H1 (cell line): ENCODE measurements at regions not wholly inside any gene's neighbourhood (a gene's known extent, or its start where the extent isn't known, plus 50 kb on each side); places are given as distances from the start of the nearest gene placed in this dataset.

ENCODE experiments used
- CTCF ChIA-PET: fragments of 300-600 bp; sonication (Branson Sonifier 250); formaldehyde crosslinking; loops from one replicate; lab custom pipeline; 2021; ENCODE audit not compliant: partially characterized antibody; lab: Charles Lee
- POLR2A ChIA-PET: fragments of 300-600 bp; sonication (Branson Sonifier 250); formaldehyde crosslinking; loops from one replicate; lab custom pipeline; 2021; ENCODE audit warnings: inconsistent platforms; ENCODE audit not compliant: partially characterized antibody; lab: Charles Lee
- DNase-seq, 2 experiments: peaks; one replicate each; pipeline versions ENCODE4 v3.0.0 to v3.0.0-alpha.2; 2010 to 2022; ENCODE audit warnings: low spot score in 2 of 2, low read depth in 1 of 2, mixed read lengths in 1 of 2
- FAIRE-seq: peaks from 2 replicates; lab custom pipeline; 2011; peaks lifted over from hg19 to GRCh38; lab: Jason Lieb, UNC
- H2AFZ ChIP-seq: 2 replicates; pipeline ENCODE4 v1.8.1; 2012; ENCODE audit warnings: low read length, inconsistent platforms
- H2AK5ac ChIP-seq: 2 replicates; pipeline ENCODE4 v1.6.1; 2013; ENCODE audit warnings: low read depth, low read length
- H2BK120ac ChIP-seq: replicated peaks from 2 replicates; pipeline ENCODE3; 2013; ENCODE audit warnings: low read depth, low read length, inconsistent platforms
- H2BK12ac ChIP-seq: 2 replicates; pipeline ENCODE4 v1.6.1; 2013; ENCODE audit warnings: low read depth, low read length
- H2BK15ac ChIP-seq: 2 replicates; pipeline ENCODE4 v1.6.1; 2013; ENCODE audit warnings: low read length
- H2BK20ac ChIP-seq: 2 replicates; pipeline ENCODE4 v1.6.1; 2013; ENCODE audit warnings: low read length
- H2BK5ac ChIP-seq: 2 replicates; pipeline ENCODE4 v1.6.1; 2013; ENCODE audit warnings: low read depth, low read length
- H3K14ac ChIP-seq: 2 replicates; pipeline ENCODE4 v1.6.1; 2013; ENCODE audit warnings: inconsistent platforms; ENCODE audit not compliant: insufficient read length
- H3K18ac ChIP-seq: 2 replicates; pipeline ENCODE4 v1.6.1; 2013; ENCODE audit warnings: low read length; ENCODE audit errors: extremely low read depth
- H3K23ac ChIP-seq: 2 replicates; pipeline ENCODE4 v1.6.1; 2013; ENCODE audit warnings: inconsistent platforms; ENCODE audit not compliant: insufficient read length
- H3K23me2 ChIP-seq: 2 replicates; pipeline ENCODE4 v1.6.1; 2013; ENCODE audit warnings: low read depth, low read length
- H3K27ac ChIP-seq: 2 replicates; pipeline ENCODE4 v1.6.1; 2011; ENCODE audit warnings: low read depth, low read length, inconsistent platforms
- H3K27me3 ChIP-seq, 4 experiments: replicated peaks in 1 of 4; 1 replicate in 1 of 4; 2 replicates in 3 of 4; pipeline versions ENCODE4 v1.6.1 to v1.8.1; 2011 to 2013; ENCODE audit warnings: low read length in 3 of 4, mild to moderate bottlenecking in 3 of 4, inconsistent platforms in 2 of 4, mixed read lengths in 2 of 4, moderate library complexity in 1 of 4; ENCODE audit not compliant: control insufficient read depth in 3 of 4, insufficient read depth in 3 of 4; ENCODE audit errors: extremely low read depth in 1 of 4
- H3K36me3 ChIP-seq, 4 experiments: 2 replicates each; pipeline versions ENCODE4 v1.6.1 to v1.8.1; 2011 to 2013; ENCODE audit warnings: mild to moderate bottlenecking in 4 of 4, low read length in 3 of 4, moderate library complexity in 2 of 4, control low read depth in 1 of 4, inconsistent platforms in 1 of 4; ENCODE audit not compliant: insufficient read depth in 4 of 4, control insufficient read depth in 2 of 4
- H3K4ac ChIP-seq: replicated peaks from 2 replicates; pipeline ENCODE3; 2013; ENCODE audit warnings: low read length, low read depth, mixed read lengths, inconsistent platforms; ENCODE audit not compliant: insufficient read length
- H3K4me1 ChIP-seq, 4 experiments: replicated peaks in 1 of 4; 1 replicate in 1 of 4; 2 replicates in 3 of 4; pipeline versions ENCODE4 v1.6.1 to v1.8.1; 2011 to 2013; ENCODE audit warnings: low read length in 3 of 4, inconsistent platforms in 2 of 4, mixed read lengths in 1 of 4; ENCODE audit not compliant: insufficient read depth in 4 of 4, control insufficient read depth in 3 of 4
- H3K4me2 ChIP-seq, 2 experiments: 2 replicates each; pipeline versions ENCODE4 v1.6.1 to v1.8.1; 2011 to 2013; ENCODE audit warnings: low read depth in 2 of 2, low read length in 2 of 2, control low read depth in 1 of 2, inconsistent platforms in 1 of 2, mild to moderate bottlenecking in 1 of 2; ENCODE audit not compliant: insufficient read depth in 1 of 2
- H3K4me3 ChIP-seq, 4 experiments: fragments of 200-600, 300-600 bp in 1 of 4; sonication (generic), shearing (Covaris generic), sonication (Bioruptor Twin) in 1 of 4; 2 replicates each; pipeline versions ENCODE4 v1.5.1 to v1.8.1; 2011 to 2016; ENCODE audit warnings: low read length in 4 of 4, low read depth in 3 of 4, control low read depth in 2 of 4, inconsistent platforms in 2 of 4, mild to moderate bottlenecking in 2 of 4, mixed read lengths in 1 of 4, moderate library complexity in 1 of 4; ENCODE audit not compliant: insufficient read depth in 2 of 4; ENCODE audit errors: extremely low read depth in 1 of 4
- H3K56ac ChIP-seq: replicated peaks from 2 replicates; pipeline ENCODE3; 2013; ENCODE audit warnings: low read depth, mild to moderate bottlenecking, mixed read lengths, low read length, inconsistent platforms; ENCODE audit not compliant: insufficient read length
- H3K79me1 ChIP-seq: 2 replicates; pipeline ENCODE4 v1.6.1; 2013; ENCODE audit warnings: low read depth, low read length, control low read depth
- H3K79me2 ChIP-seq, 2 experiments: 2 replicates each; pipeline versions ENCODE4 v1.6.1 to v1.8.1; 2012 to 2013; ENCODE audit warnings: low read length in 2 of 2, mild to moderate bottlenecking in 2 of 2, inconsistent platforms in 1 of 2; ENCODE audit not compliant: insufficient read depth in 2 of 2, control insufficient read depth in 1 of 2
- H3K9ac ChIP-seq, 4 experiments: replicated peaks in 1 of 4; 1 replicate in 1 of 4; 2 replicates in 3 of 4; pipeline versions ENCODE4 v1.6.1 to v1.8.1; 2011 to 2013; ENCODE audit warnings: low read depth in 3 of 4, low read length in 3 of 4, control low read depth in 2 of 4, mild to moderate bottlenecking in 2 of 4, moderate library complexity in 2 of 4, inconsistent platforms in 1 of 4; ENCODE audit errors: extremely low read depth in 1 of 4
- H3K9me3 ChIP-seq, 2 experiments: 2 replicates each; pipeline versions ENCODE4 v1.6.1 to v1.8.1; 2012 to 2013; ENCODE audit warnings: mild to moderate bottlenecking in 2 of 2, moderate library complexity in 2 of 2, control low read depth in 1 of 2, inconsistent platforms in 1 of 2, low read depth in 1 of 2, low read length in 1 of 2, mixed read lengths in 1 of 2; ENCODE audit not compliant: insufficient read depth in 2 of 2
- H4K20me1 ChIP-seq, 2 experiments: replicated peaks in 1 of 2; 2 replicates each; pipeline versions ENCODE3 to v1.8.1; 2011 to 2013; ENCODE audit warnings: inconsistent platforms in 2 of 2, low read length in 2 of 2, mild to moderate bottlenecking in 1 of 2; ENCODE audit not compliant: insufficient read depth in 2 of 2, control insufficient read depth in 1 of 2
- H4K5ac ChIP-seq: 2 replicates; pipeline ENCODE4 v1.6.1; 2013; ENCODE audit warnings: low read length, low read depth, mixed read lengths, inconsistent platforms; ENCODE audit not compliant: insufficient read length
- H4K8ac ChIP-seq: 2 replicates; pipeline ENCODE4 v1.8.0; 2013; ENCODE audit warnings: mild to moderate bottlenecking, moderate library complexity, low read length, inconsistent platforms; ENCODE audit not compliant: insufficient read depth; ENCODE audit errors: extremely low read depth
- H4K91ac ChIP-seq: replicated peaks from 2 replicates; pipeline ENCODE3; 2013; ENCODE audit warnings: low read length, mixed read lengths, inconsistent platforms; ENCODE audit not compliant: insufficient read length
- ASH2L ChIP-seq: fragments of 200-600, 300-600 bp; sonication (generic); IDR thresholded peaks from one replicate; pipeline ENCODE4 v1.7.1; 2017; ENCODE audit warnings: low read length
- CBX5 ChIP-seq: fragments of 300-800, 300-1000 bp; sonication (generic); IDR thresholded peaks from 2 replicates; pipeline ENCODE4 v1.7.1; 2016; ENCODE audit warnings: antibody characterized with exemption, low read length, low read depth
- CHD1 ChIP-seq: IDR thresholded peaks from 2 replicates; pipeline ENCODE4 v1.6.1; 2012; ENCODE audit warnings: low read depth, low read length, improper control_type of control experiment
- E2F6 ChIP-seq: IDR thresholded peaks from 2 replicates; pipeline ENCODE4 v1.6.1; 2012; ENCODE audit warnings: inconsistent platforms
- EP300 ChIP-seq, 2 experiments: IDR thresholded peaks; 1 replicate in 1 of 2; 2 replicates in 1 of 2; pipeline ENCODE4 v1.6.1; 2011 to 2012; ENCODE audit warnings: low read depth in 2 of 2, low read length in 2 of 2, mild to moderate bottlenecking in 2 of 2, borderline replicate concordance in 1 of 2, inconsistent platforms in 1 of 2, moderate library complexity in 1 of 2
- PHF8 ChIP-seq: fragments of 200-600 bp; sonication (generic); conservative IDR thresholded peaks from 2 replicates; pipeline ENCODE4 v1.7.1; 2012; ENCODE audit warnings: low read depth, mild to moderate bottlenecking, inconsistent platforms, low read length, moderate library complexity
- POLR2AphosphoS5 ChIP-seq: IDR thresholded peaks from 2 replicates; pipeline ENCODE4 v1.6.1; 2011; ENCODE audit warnings: low read depth, low read length
- POU5F1 ChIP-seq: IDR thresholded peaks from 2 replicates; pipeline ENCODE4 v1.6.1; 2011; ENCODE audit warnings: low read depth, mild to moderate bottlenecking, low read length, moderate library complexity
- RBBP5 ChIP-seq: IDR thresholded peaks from 2 replicates; pipeline ENCODE4 v1.7.1; 2012; ENCODE audit warnings: low read depth, mild to moderate bottlenecking, inconsistent platforms, low read length, moderate library complexity, borderline replicate concordance
- SIN3A ChIP-seq, 2 experiments: IDR thresholded peaks in 1 of 2; conservative IDR thresholded peaks in 1 of 2; 2 replicates each; pipeline ENCODE4 v1.6.1; 2011 to 2012; ENCODE audit warnings: low read length in 2 of 2, improper control_type of control experiment in 1 of 2, low read depth in 1 of 2, mild to moderate bottlenecking in 1 of 2
- SUZ12 ChIP-seq: fragments of 200-600 bp; sonication (generic); IDR thresholded peaks from 2 replicates; pipeline ENCODE4 v1.6.1; 2012; ENCODE audit warnings: mild to moderate bottlenecking, inconsistent platforms, low read length, moderate library complexity, mixed read lengths
- TCF12 ChIP-seq: IDR thresholded peaks from 2 replicates; pipeline ENCODE4 v1.6.1; 2011; ENCODE audit warnings: low read depth, mild to moderate bottlenecking, low read length
- WGBS, 2 experiments: shearing (Covaris generic) in 1 of 2; methylation state at CpG; one replicate each; pipeline versions ENCODE4 v1.1.6 to v1.1.7; 2013 to 2015; ENCODE audit warnings: low lambda C conversion rate in 2 of 2, mixed read lengths in 2 of 2, inconsistent platforms in 1 of 2, low coverage in 1 of 2, missing lambda C conversion rate in 1 of 2; ENCODE audit not compliant: insufficient replicate concordance in 2 of 2, insufficient coverage in 1 of 2, insufficient read length in 1 of 2; ENCODE audit errors: extremely low coverage in 1 of 2, missing lambda C conversion rate in 1 of 2; 5-methylcytosine and 5-hydroxymethylcytosine counted together
- TF ChIP-seq, protein P1 (sequence below): IDR thresholded peaks from 2 replicates; pipeline ENCODE4 v1.6.1; 2012; ENCODE audit warnings: inconsistent platforms

- Histone ChIP-seq H4K8ac (no peak overlapping the region), H3K9me3 (no peaks in the 10 kb centered on the region), H4K5ac (no peak overlapping the region), H3K79me1 (no peaks in the 10 kb centered on the region), H2AK5ac (no peak overlapping the region), H3K4me2 (no peak overlapping the region), H3K23me2 (no peaks in the 10 kb centered on the region), H3K36me3 (no peaks in the 10 kb centered on the region), H2AFZ (no peak overlapping the region), H3K18ac (no peak overlapping the region), H2BK120ac (no peak overlapping the region), H2BK5ac (no peak overlapping the region), H4K20me1 (no peaks in the 10 kb centered on the region), H2BK12ac (no peak overlapping the region), H3K23ac (no peak overlapping the region), H2BK15ac (no peak overlapping the region)
- no peak for FAIRE-seq
- WGBS, 2 experiments: 96% methylated on average over 1 of the region's 1 CpG; no CpG with 5 or more reads in 1 of the 2 experiments
- CTCF ChIA-PET: no interaction called here
- POLR2A ChIA-PET: no interaction called here
- TF ChIP-seq SIN3A (conservative IDR thresholded peaks at IDR 0.05 in 1 of 2, IDR thresholded peaks at IDR 0.05 in 1 of 2; ENCODE audit: low read depth in 1 of 2, low read length in 2 of 2): no peak
- TF ChIP-seq CHD1: no peak
- TF ChIP-seq, protein P1, sequence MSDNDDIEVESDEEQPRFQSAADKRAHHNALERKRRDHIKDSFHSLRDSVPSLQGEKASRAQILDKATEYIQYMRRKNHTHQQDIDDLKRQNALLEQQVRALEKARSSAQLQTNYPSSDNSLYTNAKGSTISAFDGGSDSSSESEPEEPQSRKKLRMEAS: no peak
- no peak for TF ChIP-seq CBX5
- TF ChIP-seq EP300 (IDR thresholded peaks at IDR 0.05; ENCODE audit: borderline replicate concordance in 1 of 2, low read depth in 2 of 2, low read length in 2 of 2): no peak
- TF ChIP-seq E2F6: no peak
- no peak for TF ChIP-seq TCF12
- TF ChIP-seq POLR2AphosphoS5: no peak
- no peak for TF ChIP-seq PHF8
- no peak for TF ChIP-seq ASH2L
- TF ChIP-seq RBBP5: no peak
- no peak for TF ChIP-seq POU5F1
- TF ChIP-seq SUZ12: no peak
- TF ChIP-seq, all 59 proteins: peak for 0
- no peaks in the 10 kb centered on the region for H3K4me1 ChIP-seq
- no peak overlapping the region for H3K14ac ChIP-seq
- H3K27me3 ChIP-seq: no peaks in the 10 kb centered on the region
- no peak overlapping the region for H3K27ac ChIP-seq
- no peak overlapping the region for H3K4me3 ChIP-seq
- H3K56ac ChIP-seq: no peak overlapping the region
- no peak overlapping the region for H3K9ac ChIP-seq
- DNase-seq: no peak
- H4K91ac ChIP-seq: no peak overlapping the region
- H3K4ac ChIP-seq: no peak overlapping the region
- H3K79me2 ChIP-seq: no peaks in the 10 kb centered on the region
- no peak overlapping the region for H2BK20ac ChIP-seq
These were observed 827.5 kb upstream of the CITED2 start for GRCh38 chr6:140201787-140202458.
